ENCODE measurements at regions not wholly inside any gene's neighbourhood (a gene's known extent, or its start where the extent isn't known, plus 50 kb on each side); places are given as distances from the start of the nearest gene placed in this dataset.

- no peak for TF ChIP-seq ZNF219 (CRISPR knock-in tag; IDR thresholded peaks at IDR 0.05; ENCODE audit: borderline replicate concordance)
- TF ChIP-seq, protein P1, sequence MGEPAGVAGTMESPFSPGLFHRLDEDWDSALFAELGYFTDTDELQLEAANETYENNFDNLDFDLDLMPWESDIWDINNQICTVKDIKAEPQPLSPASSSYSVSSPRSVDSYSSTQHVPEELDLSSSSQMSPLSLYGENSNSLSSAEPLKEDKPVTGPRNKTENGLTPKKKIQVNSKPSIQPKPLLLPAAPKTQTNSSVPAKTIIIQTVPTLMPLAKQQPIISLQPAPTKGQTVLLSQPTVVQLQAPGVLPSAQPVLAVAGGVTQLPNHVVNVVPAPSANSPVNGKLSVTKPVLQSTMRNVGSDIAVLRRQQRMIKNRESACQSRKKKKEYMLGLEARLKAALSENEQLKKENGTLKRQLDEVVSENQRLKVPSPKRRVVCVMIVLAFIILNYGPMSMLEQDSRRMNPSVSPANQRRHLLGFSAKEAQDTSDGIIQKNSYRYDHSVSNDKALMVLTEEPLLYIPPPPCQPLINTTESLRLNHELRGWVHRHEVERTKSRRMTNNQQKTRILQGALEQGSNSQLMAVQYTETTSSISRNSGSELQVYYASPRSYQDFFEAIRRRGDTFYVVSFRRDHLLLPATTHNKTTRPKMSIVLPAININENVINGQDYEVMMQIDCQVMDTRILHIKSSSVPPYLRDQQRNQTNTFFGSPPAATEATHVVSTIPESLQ (CRISPR knock-in tag; IDR thresholded peaks at IDR 0.05): no peak
- TF ChIP-seq, protein P2, sequence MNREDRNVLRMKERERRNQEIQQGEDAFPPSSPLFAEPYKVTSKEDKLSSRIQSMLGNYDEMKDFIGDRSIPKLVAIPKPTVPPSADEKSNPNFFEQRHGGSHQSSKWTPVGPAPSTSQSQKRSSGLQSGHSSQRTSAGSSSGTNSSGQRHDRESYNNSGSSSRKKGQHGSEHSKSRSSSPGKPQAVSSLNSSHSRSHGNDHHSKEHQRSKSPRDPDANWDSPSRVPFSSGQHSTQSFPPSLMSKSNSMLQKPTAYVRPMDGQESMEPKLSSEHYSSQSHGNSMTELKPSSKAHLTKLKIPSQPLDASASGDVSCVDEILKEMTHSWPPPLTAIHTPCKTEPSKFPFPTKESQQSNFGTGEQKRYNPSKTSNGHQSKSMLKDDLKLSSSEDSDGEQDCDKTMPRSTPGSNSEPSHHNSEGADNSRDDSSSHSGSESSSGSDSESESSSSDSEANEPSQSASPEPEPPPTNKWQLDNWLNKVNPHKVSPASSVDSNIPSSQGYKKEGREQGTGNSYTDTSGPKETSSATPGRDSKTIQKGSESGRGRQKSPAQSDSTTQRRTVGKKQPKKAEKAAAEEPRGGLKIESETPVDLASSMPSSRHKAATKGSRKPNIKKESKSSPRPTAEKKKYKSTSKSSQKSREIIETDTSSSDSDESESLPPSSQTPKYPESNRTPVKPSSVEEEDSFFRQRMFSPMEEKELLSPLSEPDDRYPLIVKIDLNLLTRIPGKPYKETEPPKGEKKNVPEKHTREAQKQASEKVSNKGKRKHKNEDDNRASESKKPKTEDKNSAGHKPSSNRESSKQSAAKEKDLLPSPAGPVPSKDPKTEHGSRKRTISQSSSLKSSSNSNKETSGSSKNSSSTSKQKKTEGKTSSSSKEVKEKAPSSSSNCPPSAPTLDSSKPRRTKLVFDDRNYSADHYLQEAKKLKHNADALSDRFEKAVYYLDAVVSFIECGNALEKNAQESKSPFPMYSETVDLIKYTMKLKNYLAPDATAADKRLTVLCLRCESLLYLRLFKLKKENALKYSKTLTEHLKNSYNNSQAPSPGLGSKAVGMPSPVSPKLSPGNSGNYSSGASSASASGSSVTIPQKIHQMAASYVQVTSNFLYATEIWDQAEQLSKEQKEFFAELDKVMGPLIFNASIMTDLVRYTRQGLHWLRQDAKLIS (CRISPR knock-in tag; IDR thresholded peaks at IDR 0.05; ENCODE audit: borderline replicate concordance): no peak
- TF ChIP-seq, protein P3, sequence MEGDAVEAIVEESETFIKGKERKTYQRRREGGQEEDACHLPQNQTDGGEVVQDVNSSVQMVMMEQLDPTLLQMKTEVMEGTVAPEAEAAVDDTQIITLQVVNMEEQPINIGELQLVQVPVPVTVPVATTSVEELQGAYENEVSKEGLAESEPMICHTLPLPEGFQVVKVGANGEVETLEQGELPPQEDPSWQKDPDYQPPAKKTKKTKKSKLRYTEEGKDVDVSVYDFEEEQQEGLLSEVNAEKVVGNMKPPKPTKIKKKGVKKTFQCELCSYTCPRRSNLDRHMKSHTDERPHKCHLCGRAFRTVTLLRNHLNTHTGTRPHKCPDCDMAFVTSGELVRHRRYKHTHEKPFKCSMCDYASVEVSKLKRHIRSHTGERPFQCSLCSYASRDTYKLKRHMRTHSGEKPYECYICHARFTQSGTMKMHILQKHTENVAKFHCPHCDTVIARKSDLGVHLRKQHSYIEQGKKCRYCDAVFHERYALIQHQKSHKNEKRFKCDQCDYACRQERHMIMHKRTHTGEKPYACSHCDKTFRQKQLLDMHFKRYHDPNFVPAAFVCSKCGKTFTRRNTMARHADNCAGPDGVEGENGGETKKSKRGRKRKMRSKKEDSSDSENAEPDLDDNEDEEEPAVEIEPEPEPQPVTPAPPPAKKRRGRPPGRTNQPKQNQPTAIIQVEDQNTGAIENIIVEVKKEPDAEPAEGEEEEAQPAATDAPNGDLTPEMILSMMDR (IDR thresholded peaks at IDR 0.05): no peak
- TF ChIP-seq, protein P4, sequence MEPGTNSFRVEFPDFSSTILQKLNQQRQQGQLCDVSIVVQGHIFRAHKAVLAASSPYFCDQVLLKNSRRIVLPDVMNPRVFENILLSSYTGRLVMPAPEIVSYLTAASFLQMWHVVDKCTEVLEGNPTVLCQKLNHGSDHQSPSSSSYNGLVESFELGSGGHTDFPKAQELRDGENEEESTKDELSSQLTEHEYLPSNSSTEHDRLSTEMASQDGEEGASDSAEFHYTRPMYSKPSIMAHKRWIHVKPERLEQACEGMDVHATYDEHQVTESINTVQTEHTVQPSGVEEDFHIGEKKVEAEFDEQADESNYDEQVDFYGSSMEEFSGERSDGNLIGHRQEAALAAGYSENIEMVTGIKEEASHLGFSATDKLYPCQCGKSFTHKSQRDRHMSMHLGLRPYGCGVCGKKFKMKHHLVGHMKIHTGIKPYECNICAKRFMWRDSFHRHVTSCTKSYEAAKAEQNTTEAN (CRISPR knock-in tag; IDR thresholded peaks at IDR 0.05): no peak
- TF ChIP-seq MAX (CRISPR knock-in tag; IDR thresholded peaks at IDR 0.05): no peak
- no peak for TF ChIP-seq FOXP1 (CRISPR knock-in tag; IDR thresholded peaks at IDR 0.05; ENCODE audit: borderline replicate concordance)
- TF ChIP-seq IRF2 (CRISPR knock-in tag; IDR thresholded peaks at IDR 0.05; ENCODE audit: borderline replicate concordance, low read depth): no peak
- TF ChIP-seq RELA (CRISPR knock-in tag; IDR thresholded peaks at IDR 0.05; ENCODE audit: borderline replicate concordance): no peak
Observed at GRCh38 chr6:12621754-12622153, 94.8 kb upstream of the PHACTR1 start.
